GM12892 (cell line): ENCODE measurements at regions not wholly inside any gene's neighbourhood (a gene's known extent, or its start where the extent isn't known, plus 50 kb on each side); places are given as distances from the start of the nearest gene placed in this dataset.
"Not testable (repeated sequence)": the region's sequence is repeated elsewhere in the genome, so short reads cannot be mapped to it uniquely, and the experiment has no call there.

Experiments
- POLR2A ChIP-seq: IDR thresholded peaks from 2 replicates; pipeline ENCODE4 v1.6.1; 2011; ENCODE audit warnings: low read depth, low read length, control low read depth
- POLR2AphosphoS5 ChIP-seq: IDR thresholded peaks from 2 replicates; pipeline ENCODE4 v1.6.1; 2011; ENCODE audit warnings: low read depth, low read length, control low read depth

GRCh38 chr2:139410833-139411174, 630.6 kb upstream of the NXPH2 start:
- TF ChIP-seq POLR2A, POLR2AphosphoS5: not testable (repeated sequence)
